ENCODE measurements at regions not wholly inside any gene's neighbourhood (a gene's known extent, or its start where the extent isn't known, plus 50 kb on each side); places are given as distances from the start of the nearest gene placed in this dataset.

DNA sequence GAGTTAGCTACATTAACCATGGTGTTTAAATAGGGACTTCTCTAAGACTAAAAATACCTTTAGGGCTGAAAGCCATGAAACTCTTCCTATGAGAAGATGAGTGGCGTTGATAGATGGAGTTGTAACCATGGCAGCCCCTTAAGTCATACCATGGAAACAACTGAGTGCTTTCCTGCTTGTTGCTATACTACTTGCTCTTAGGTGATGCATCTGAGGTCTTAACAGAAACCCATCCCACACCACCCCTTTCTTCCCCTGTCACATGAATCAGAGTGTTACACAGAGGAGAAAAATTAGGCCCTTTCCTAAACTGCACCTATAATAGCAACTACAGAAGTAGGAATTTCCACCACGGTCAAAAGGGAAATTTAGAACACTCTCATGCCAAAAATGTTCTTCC, 64.3 kb upstream of the ZC3H12C start:
- intact Hi-C loops (cut with micrococcal nuclease; ENCODE audit: unreplicated experiment) (loop anchor here (5.0 kb wide), 2 partner anchors 42 to 398 kb away; partner anchors contain the start of gene FDX1), in situ Hi-C loops (cut with MboI) (loop anchor here (5.0 kb wide), 1 partner anchor 77 kb away; no protein-coding TSS in a partner anchor)
- peak; percentile 53 for DNase-seq (ENCODE audit: low read depth, low spot score)
- ChIA-PET RAD21 (ENCODE audit: unreplicated experiment) (interaction anchor here (1.0 to 9.3 kb wide), 17 partner anchors 17 to 90 kb away, joined by 3 to 118 read pairs (median 8); partner anchors contain the start of gene ZC3H12C), SMC1A (ENCODE audit: uncharacterized antibody, unreplicated experiment) (interaction anchor here (1.1 to 10.8 kb wide), 28 partner anchors 9 to 165 kb away, joined by 3 to 214 read pairs (median 6); partner anchors contain the start of gene ZC3H12C), CTCF (interaction anchor here (0.7 to 3.3 kb wide), 14 partner anchors 28 to 406 kb away, joined by 3 to 21 read pairs (median 4); no protein-coding TSS in a partner anchor), POLR2A (interaction anchor here (0.8 to 6.8 kb wide), 14 partner anchors 15 to 137 kb away, joined by 3 to 76 read pairs (median 6); partner anchors contain the start of gene ZC3H12C)
- Histone ChIP-seq H3K79me2 (ENCODE audit: control insufficient read depth, insufficient read depth, low read length) (no peaks in the 10 kb centered on the region), H2AFZ (ENCODE audit: control insufficient read depth, low read depth, low read length) (no peak overlapping the region), H3K27ac (ENCODE audit: control insufficient read depth, insufficient read depth) (peak overlapping the region; percentile 91; the same call in 1 of the 2 replicates), H3K36me3 (ENCODE audit: control insufficient read depth in 2 of 2, insufficient read depth in 2 of 2, low read length in 1 of 2) (no peaks in the 10 kb centered on the region), H3K9ac (ENCODE audit: control insufficient read depth, insufficient read depth, low read length) (no peak overlapping the region), H3K4me3 (no peak overlapping the region), H3K4me1 (ENCODE audit: control insufficient read depth, insufficient read depth, low read length) (peaks cover 22% of the 10 kb centered on the region), H4K20me1 (ENCODE audit: control insufficient read depth, insufficient read depth) (no peaks in the 10 kb centered on the region), H3K4me2 (ENCODE audit: control insufficient read depth, insufficient read depth) (peak overlapping the region; percentile 14), H3K27me3 (replicated peaks in 1 of 2; ENCODE audit: control insufficient read depth in 2 of 2, insufficient read depth in 2 of 2, low read length in 1 of 2) (no peaks in the 10 kb centered on the region), H3K9me3 (replicated peaks; ENCODE audit: control insufficient read depth, insufficient read depth, low read length) (peaks cover 4% of the 10 kb centered on the region)
- no TSS peak for BruUV-seq (replicated peaks)
- 32% methylated on average over 2 of the region's 2 CpGs for WGBS (ENCODE audit: insufficient coverage, insufficient replicate concordance, low lambda C conversion rate, missing lambda C conversion rate)
- no peak for FAIRE-seq
- ATAC-seq = peak; percentile 52
- TF ChIP-seq MYC (IDR thresholded peaks at IDR 0.05; ENCODE audit: insufficient read depth, insufficient read length, insufficient replicate concordance, low read length, severe bottlenecking) (no peak), BRCA1 (IDR thresholded peaks at IDR 0.05; ENCODE audit: low read depth, low read length) (no peak), NRF1 (conservative IDR thresholded peaks at IDR 0.05; ENCODE audit: low read depth, low read length) (no peak), YY1 (IDR thresholded peaks at IDR 0.05; ENCODE audit: low read depth, low read length) (no peak), SUZ12 (IDR thresholded peaks at IDR 0.05; ENCODE audit: unreplicated experiment) (no peak), PAX8 (IDR thresholded peaks at IDR 0.05) (no peak), SIX5 (IDR thresholded peaks at IDR 0.05; ENCODE audit: low read depth, low read length, severe bottlenecking) (no peak), SMAD1 (IDR thresholded peaks at IDR 0.05; ENCODE audit: low read depth, partially characterized antibody) (no peak), NFYB (IDR thresholded peaks at IDR 0.05; ENCODE audit: insufficient read depth, low read depth, low read length) (no peak), RFX5 (IDR thresholded peaks at IDR 0.05; ENCODE audit: low read depth, low read length) (no peak), FOXM1 (IDR thresholded peaks at IDR 0.05; ENCODE audit: low read depth, low read length) (no peak)
- TF ChIP-seq, protein P1, sequence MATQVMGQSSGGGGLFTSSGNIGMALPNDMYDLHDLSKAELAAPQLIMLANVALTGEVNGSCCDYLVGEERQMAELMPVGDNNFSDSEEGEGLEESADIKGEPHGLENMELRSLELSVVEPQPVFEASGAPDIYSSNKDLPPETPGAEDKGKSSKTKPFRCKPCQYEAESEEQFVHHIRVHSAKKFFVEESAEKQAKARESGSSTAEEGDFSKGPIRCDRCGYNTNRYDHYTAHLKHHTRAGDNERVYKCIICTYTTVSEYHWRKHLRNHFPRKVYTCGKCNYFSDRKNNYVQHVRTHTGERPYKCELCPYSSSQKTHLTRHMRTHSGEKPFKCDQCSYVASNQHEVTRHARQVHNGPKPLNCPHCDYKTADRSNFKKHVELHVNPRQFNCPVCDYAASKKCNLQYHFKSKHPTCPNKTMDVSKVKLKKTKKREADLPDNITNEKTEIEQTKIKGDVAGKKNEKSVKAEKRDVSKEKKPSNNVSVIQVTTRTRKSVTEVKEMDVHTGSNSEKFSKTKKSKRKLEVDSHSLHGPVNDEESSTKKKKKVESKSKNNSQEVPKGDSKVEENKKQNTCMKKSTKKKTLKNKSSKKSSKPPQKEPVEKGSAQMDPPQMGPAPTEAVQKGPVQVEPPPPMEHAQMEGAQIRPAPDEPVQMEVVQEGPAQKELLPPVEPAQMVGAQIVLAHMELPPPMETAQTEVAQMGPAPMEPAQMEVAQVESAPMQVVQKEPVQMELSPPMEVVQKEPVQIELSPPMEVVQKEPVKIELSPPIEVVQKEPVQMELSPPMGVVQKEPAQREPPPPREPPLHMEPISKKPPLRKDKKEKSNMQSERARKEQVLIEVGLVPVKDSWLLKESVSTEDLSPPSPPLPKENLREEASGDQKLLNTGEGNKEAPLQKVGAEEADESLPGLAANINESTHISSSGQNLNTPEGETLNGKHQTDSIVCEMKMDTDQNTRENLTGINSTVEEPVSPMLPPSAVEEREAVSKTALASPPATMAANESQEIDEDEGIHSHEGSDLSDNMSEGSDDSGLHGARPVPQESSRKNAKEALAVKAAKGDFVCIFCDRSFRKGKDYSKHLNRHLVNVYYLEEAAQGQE (IDR thresholded peaks at IDR 0.05; ENCODE audit: low read depth, low read length) = no peak
- TF ChIP-seq, protein P2, sequence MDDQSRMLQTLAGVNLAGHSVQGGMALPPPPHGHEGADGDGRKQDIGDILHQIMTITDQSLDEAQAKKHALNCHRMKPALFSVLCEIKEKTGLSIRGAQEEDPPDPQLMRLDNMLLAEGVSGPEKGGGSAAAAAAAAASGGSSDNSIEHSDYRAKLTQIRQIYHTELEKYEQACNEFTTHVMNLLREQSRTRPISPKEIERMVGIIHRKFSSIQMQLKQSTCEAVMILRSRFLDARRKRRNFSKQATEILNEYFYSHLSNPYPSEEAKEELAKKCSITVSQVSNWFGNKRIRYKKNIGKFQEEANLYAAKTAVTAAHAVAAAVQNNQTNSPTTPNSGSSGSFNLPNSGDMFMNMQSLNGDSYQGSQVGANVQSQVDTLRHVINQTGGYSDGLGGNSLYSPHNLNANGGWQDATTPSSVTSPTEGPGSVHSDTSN (IDR thresholded peaks at IDR 0.05; ENCODE audit: insufficient replicate concordance, low read depth, low read length) = peak; percentile 85
- TF ChIP-seq, protein P3, sequence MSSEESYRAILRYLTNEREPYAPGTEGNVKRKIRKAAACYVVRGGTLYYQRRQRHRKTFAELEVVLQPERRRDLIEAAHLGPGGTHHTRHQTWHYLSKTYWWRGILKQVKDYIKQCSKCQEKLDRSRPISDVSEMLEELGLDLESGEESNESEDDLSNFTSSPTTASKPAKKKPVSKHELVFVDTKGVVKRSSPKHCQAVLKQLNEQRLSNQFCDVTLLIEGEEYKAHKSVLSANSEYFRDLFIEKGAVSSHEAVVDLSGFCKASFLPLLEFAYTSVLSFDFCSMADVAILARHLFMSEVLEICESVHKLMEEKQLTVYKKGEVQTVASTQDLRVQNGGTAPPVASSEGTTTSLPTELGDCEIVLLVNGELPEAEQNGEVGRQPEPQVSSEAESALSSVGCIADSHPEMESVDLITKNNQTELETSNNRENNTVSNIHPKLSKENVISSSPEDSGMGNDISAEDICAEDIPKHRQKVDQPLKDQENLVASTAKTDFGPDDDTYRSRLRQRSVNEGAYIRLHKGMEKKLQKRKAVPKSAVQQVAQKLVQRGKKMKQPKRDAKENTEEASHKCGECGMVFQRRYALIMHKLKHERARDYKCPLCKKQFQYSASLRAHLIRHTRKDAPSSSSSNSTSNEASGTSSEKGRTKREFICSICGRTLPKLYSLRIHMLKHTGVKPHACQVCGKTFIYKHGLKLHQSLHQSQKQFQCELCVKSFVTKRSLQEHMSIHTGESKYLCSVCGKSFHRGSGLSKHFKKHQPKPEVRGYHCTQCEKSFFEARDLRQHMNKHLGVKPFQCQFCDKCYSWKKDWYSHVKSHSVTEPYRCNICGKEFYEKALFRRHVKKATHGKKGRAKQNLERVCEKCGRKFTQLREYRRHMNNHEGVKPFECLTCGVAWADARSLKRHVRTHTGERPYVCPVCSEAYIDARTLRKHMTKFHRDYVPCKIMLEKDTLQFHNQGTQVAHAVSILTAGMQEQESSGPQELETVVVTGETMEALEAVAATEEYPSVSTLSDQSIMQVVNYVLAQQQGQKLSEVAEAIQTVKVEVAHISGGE (CRISPR knock-in tag; IDR thresholded peaks at IDR 0.05) = no peak
- TF ChIP-seq, protein P4, sequence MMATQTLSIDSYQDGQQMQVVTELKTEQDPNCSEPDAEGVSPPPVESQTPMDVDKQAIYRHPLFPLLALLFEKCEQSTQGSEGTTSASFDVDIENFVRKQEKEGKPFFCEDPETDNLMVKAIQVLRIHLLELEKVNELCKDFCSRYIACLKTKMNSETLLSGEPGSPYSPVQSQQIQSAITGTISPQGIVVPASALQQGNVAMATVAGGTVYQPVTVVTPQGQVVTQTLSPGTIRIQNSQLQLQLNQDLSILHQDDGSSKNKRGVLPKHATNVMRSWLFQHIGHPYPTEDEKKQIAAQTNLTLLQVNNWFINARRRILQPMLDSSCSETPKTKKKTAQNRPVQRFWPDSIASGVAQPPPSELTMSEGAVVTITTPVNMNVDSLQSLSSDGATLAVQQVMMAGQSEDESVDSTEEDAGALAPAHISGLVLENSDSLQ (IDR thresholded peaks at IDR 0.05) = peak; percentile 94
